BLaER1 treated with 17β-estradiol and CSF1 and Interleukin-3, amounts not matched to agents 10 nM and 100 nM (cell line): ENCODE measurements at regions not wholly inside any gene's neighbourhood (a gene's known extent, or its start where the extent isn't known, plus 50 kb on each side); places are given as distances from the start of the nearest gene placed in this dataset.

Experiments
- H3K27ac ChIP-seq, 11 experiments: shearing (Covaris generic); formaldehyde crosslinking; 2 replicates each; pipeline ENCODE4 v1.8.1; 2022
- H3K27me3 ChIP-seq, 11 experiments: shearing (Covaris generic); formaldehyde crosslinking; 2 replicates each; pipeline ENCODE4 v1.8.1; 2022
- H3K36me3 ChIP-seq, 11 experiments: shearing (Covaris generic); formaldehyde crosslinking; 2 replicates each; pipeline ENCODE4 v1.8.1; 2022
- H3K4me1 ChIP-seq, 10 experiments: shearing (Covaris generic); formaldehyde crosslinking; 2 replicates each; pipeline ENCODE4 v1.8.1; 2022
- H3K4me2 ChIP-seq, 11 experiments: shearing (Covaris generic); formaldehyde crosslinking; 2 replicates each; pipeline ENCODE4 v1.8.1; 2022
- H3K4me3 ChIP-seq, 10 experiments: shearing (Covaris generic); formaldehyde crosslinking; 2 replicates each; pipeline ENCODE4 v1.8.1; 2022
- H3K9ac ChIP-seq, 11 experiments: shearing (Covaris generic); formaldehyde crosslinking; 2 replicates each; pipeline ENCODE4 v1.8.1; 2022
- H3K9me3 ChIP-seq, 11 experiments: shearing (Covaris generic); formaldehyde crosslinking; replicated peaks in 1 of 11; 2 replicates each; pipeline ENCODE4 v1.8.1; 2022
- H4K20me1 ChIP-seq, 11 experiments: shearing (Covaris generic); formaldehyde crosslinking; 2 replicates each; pipeline ENCODE4 v1.8.1; 2022
- Cebpa-rat ChIP-seq, 11 experiments: shearing (Covaris generic); IDR thresholded peaks; 2 replicates each; pipeline ENCODE4 v1.8.1; 2022

- Histone ChIP-seq H3K9ac (no peak overlapping the region), H3K4me2 (no peak overlapping the region), H3K4me3 (no peak overlapping the region), H3K4me1 (peaks cover 0 to 8% (median 0%) of the 10 kb centered on the region in 10 experiments; a peak in 2 of 20 replicates), H3K9me3 (peaks cover 0 to 12% (median 0%) of the 10 kb centered on the region in 11 experiments; a peak in 1 of 22 replicates), H3K27ac (no peak overlapping the region), H4K20me1 (no peaks in the 10 kb centered on the region), H3K27me3 (no peaks in the 10 kb centered on the region), H3K36me3 (no peaks in the 10 kb centered on the region)
- no peak for TF ChIP-seq Cebpa-rat (IDR thresholded peaks at IDR 0.05)
Measured at GRCh38 chr4:182063651-182064050, 179.6 kb upstream of the TENM3 start.

- TF ChIP-seq Cebpa-rat (IDR thresholded peaks at IDR 0.05) = no peak
- no peaks in the 10 kb centered on the region for H3K36me3 ChIP-seq
- H3K4me3 ChIP-seq = no peak overlapping the region
- no peak overlapping the region for H3K9ac ChIP-seq
- no peak overlapping the region for H3K4me2 ChIP-seq
- H3K27me3 ChIP-seq = no peaks in the 10 kb centered on the region
- peaks cover 0 to 12% (median 0%) of the 10 kb centered on the region in 11 experiments; a peak in 1 of 22 replicates for H3K9me3 ChIP-seq
- H4K20me1 ChIP-seq = no peaks in the 10 kb centered on the region
- H3K4me1 ChIP-seq = peaks cover 0 to 8% (median 0%) of the 10 kb centered on the region in 10 experiments; a peak in 2 of 20 replicates
- no peak overlapping the region for H3K27ac ChIP-seq
Measured at GRCh38 chr4:182065255-182065654, 177.9 kb upstream of the TENM3 start.

- no peak for TF ChIP-seq Cebpa-rat (IDR thresholded peaks at IDR 0.05)
Measured at GRCh38 chr4:182066037-182066436, 177.2 kb upstream of the TENM3 start.

GRCh38 chr4:182067828-182068227 is 175.4 kb upstream of the TENM3 start:
- Histone ChIP-seq H3K4me1 (peaks cover 0 to 5% (median 0%) of the 10 kb centered on the region in 10 experiments; a peak in 2 of 20 replicates), H3K9me3 (peaks cover 0 to 12% (median 0%) of the 10 kb centered on the region in 11 experiments; a peak in 1 of 22 replicates), H3K9ac (no peak overlapping the region), H3K27me3 (no peaks in the 10 kb centered on the region), H3K4me2 (no peak overlapping the region), H3K27ac (no peak overlapping the region), H3K36me3 (no peaks in the 10 kb centered on the region), H4K20me1 (no peaks in the 10 kb centered on the region), H3K4me3 (no peak overlapping the region)
- no peak for TF ChIP-seq Cebpa-rat (IDR thresholded peaks at IDR 0.05)

More at GRCh38 chr4:182066037-182066436, 177.2 kb upstream of the TENM3 start:
- H3K4me2 ChIP-seq = no peak overlapping the region
- no peaks in the 10 kb centered on the region for H3K27me3 ChIP-seq
- peaks cover 0 to 8% (median 0%) of the 10 kb centered on the region in 10 experiments; a peak in 2 of 20 replicates for H3K4me1 ChIP-seq
- no peak overlapping the region for H3K27ac ChIP-seq
- no peaks in the 10 kb centered on the region for H4K20me1 ChIP-seq
- H3K9ac ChIP-seq = no peak overlapping the region
- H3K36me3 ChIP-seq = no peaks in the 10 kb centered on the region
- no peak overlapping the region for H3K4me3 ChIP-seq
- peaks cover 0 to 12% (median 0%) of the 10 kb centered on the region in 11 experiments; a peak in 1 of 22 replicates for H3K9me3 ChIP-seq

GRCh38 chr4:182068920-182069319 is 174.3 kb upstream of the TENM3 start:
- no peak for TF ChIP-seq Cebpa-rat (IDR thresholded peaks at IDR 0.05)
- H3K27me3 ChIP-seq = no peaks in the 10 kb centered on the region
- H3K4me2 ChIP-seq = no peak overlapping the region
- H3K27ac ChIP-seq = no peak overlapping the region
- no peaks in the 10 kb centered on the region for H3K36me3 ChIP-seq
- H3K9me3 ChIP-seq = peaks cover 0 to 12% (median 0%) of the 10 kb centered on the region in 11 experiments; a peak in 3 of 22 replicates
- H3K9ac ChIP-seq = no peak overlapping the region
- H4K20me1 ChIP-seq = no peaks in the 10 kb centered on the region
- H3K4me1 ChIP-seq = no peaks in the 10 kb centered on the region
- H3K4me3 ChIP-seq = no peak overlapping the region

- Histone ChIP-seq H3K9me3 (peaks cover 0 to 7% (median 0%) of the 10 kb centered on the region in 11 experiments; a peak in 2 of 22 replicates), H3K4me3 (no peak overlapping the region), H4K20me1 (no peaks in the 10 kb centered on the region), H3K4me1 (no peaks in the 10 kb centered on the region), H3K27ac (no peak overlapping the region), H3K27me3 (no peaks in the 10 kb centered on the region), H3K36me3 (no peaks in the 10 kb centered on the region), H3K9ac (no peak overlapping the region), H3K4me2 (no peak overlapping the region)
- no peak for TF ChIP-seq Cebpa-rat (IDR thresholded peaks at IDR 0.05)
Measured at GRCh38 chr4:182073278-182073677, 169.9 kb upstream of the TENM3 start.

GRCh38 chr4:182074139-182074538 is 169.1 kb upstream of the TENM3 start:
- no peak overlapping the region for H3K27ac ChIP-seq
- H3K4me1 ChIP-seq = no peaks in the 10 kb centered on the region
- no peaks in the 10 kb centered on the region for H3K36me3 ChIP-seq
- H3K4me3 ChIP-seq = no peak overlapping the region
- H4K20me1 ChIP-seq = no peaks in the 10 kb centered on the region
- H3K9ac ChIP-seq = no peak overlapping the region
- no peak overlapping the region for H3K4me2 ChIP-seq
- peaks cover 0 to 7% (median 0%) of the 10 kb centered on the region in 11 experiments; a peak in 2 of 22 replicates for H3K9me3 ChIP-seq
- no peaks in the 10 kb centered on the region for H3K27me3 ChIP-seq
- TF ChIP-seq Cebpa-rat (IDR thresholded peaks at IDR 0.05) = no peak

GRCh38 chr4:182074810-182075209 is 168.4 kb upstream of the TENM3 start:
- Histone ChIP-seq H3K4me2 (no peak overlapping the region), H3K36me3 (no peaks in the 10 kb centered on the region), H4K20me1 (no peaks in the 10 kb centered on the region), H3K27ac (no peak overlapping the region), H3K4me3 (no peak overlapping the region), H3K4me1 (no peaks in the 10 kb centered on the region), H3K27me3 (no peaks in the 10 kb centered on the region), H3K9ac (no peak overlapping the region), H3K9me3 (peaks cover 0 to 7% (median 0%) of the 10 kb centered on the region in 11 experiments; a peak in 2 of 22 replicates)
- no peak for TF ChIP-seq Cebpa-rat (IDR thresholded peaks at IDR 0.05)

- TF ChIP-seq Cebpa-rat (IDR thresholded peaks at IDR 0.05) = no peak
- no peak overlapping the region for H3K4me3 ChIP-seq
- no peak overlapping the region for H3K9ac ChIP-seq
- no peaks in the 10 kb centered on the region for H3K36me3 ChIP-seq
- H3K9me3 ChIP-seq = no peaks in the 10 kb centered on the region
- H3K27ac ChIP-seq = no peak overlapping the region
- no peak overlapping the region for H3K4me2 ChIP-seq
- H3K27me3 ChIP-seq = no peaks in the 10 kb centered on the region
- H3K4me1 ChIP-seq = no peaks in the 10 kb centered on the region
- H4K20me1 ChIP-seq = no peaks in the 10 kb centered on the region; a peak in 1 of 22 replicates
Measured at GRCh38 chr4:182082910-182083309, 160.3 kb upstream of the TENM3 start.

GRCh38 chr4:182083671-182084410 is 159.4 kb upstream of the TENM3 start:
- no peak overlapping the region for H3K4me2 ChIP-seq
- H3K27me3 ChIP-seq = no peaks in the 10 kb centered on the region
- H3K27ac ChIP-seq = no peak overlapping the region
- no peak overlapping the region for H3K9ac ChIP-seq
- H3K9me3 ChIP-seq = no peaks in the 10 kb centered on the region
- H4K20me1 ChIP-seq = no peaks in the 10 kb centered on the region; a peak in 1 of 22 replicates
- no peak overlapping the region for H3K4me3 ChIP-seq
- no peaks in the 10 kb centered on the region for H3K4me1 ChIP-seq
- no peaks in the 10 kb centered on the region for H3K36me3 ChIP-seq
- TF ChIP-seq Cebpa-rat (IDR thresholded peaks at IDR 0.05) = no peak
